ENCODE measurements at regions not wholly inside any gene's neighbourhood (a gene's known extent, or its start where the extent isn't known, plus 50 kb on each side); places are given as distances from the start of the nearest gene placed in this dataset.

DNA sequence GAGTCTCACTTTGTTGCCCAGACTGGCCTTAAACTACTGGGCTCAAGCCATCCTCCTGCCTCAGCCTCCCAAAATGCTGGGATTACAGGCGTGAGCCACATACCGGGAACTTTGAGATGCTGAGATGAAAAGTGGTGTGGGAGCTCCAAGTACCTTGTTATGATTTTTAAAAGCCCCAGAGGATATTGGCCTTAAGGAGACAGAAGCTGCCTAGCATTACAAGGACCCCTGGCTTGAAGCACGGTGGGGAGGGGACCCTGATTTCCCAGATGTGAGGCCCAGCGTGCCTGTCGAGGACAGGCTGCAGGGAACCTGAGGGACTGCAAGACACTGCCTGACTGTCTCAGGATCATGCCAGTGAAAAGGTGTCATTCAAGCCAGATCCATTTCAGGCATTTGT lies 75.3 kb upstream of the TIAM2 start:
- Histone ChIP-seq H3K36me3 (ENCODE audit: control insufficient read depth, insufficient read depth, low read length) (no peaks in the 10 kb centered on the region), H3K9me3 (ENCODE audit: control insufficient read depth, insufficient read depth, low read length) (no peaks in the 10 kb centered on the region), H3K4me3 (ENCODE audit: low read length) (no peak overlapping the region), H3K4me1 (ENCODE audit: control insufficient read depth, insufficient read depth, low read length) (no peaks in the 10 kb centered on the region), H3K27ac (ENCODE audit: low read length) (no peak overlapping the region), H3K27me3 (ENCODE audit: control insufficient read depth, insufficient read depth, low read length) (no peaks in the 10 kb centered on the region)
- H3K36me3 Mint-ChIP-seq = no peaks in the 10 kb centered on the region
- H3K27me3 Mint-ChIP-seq (ENCODE audit: low read depth in 2 of 2) = no peaks in the 10 kb centered on the region
- H3K4me3 Mint-ChIP-seq = no peak overlapping the region
- H3K4me1 Mint-ChIP-seq = peaks cover 0 to 20% of the 10 kb centered on the region in 2 donors
- WGBS (ENCODE audit: insufficient coverage) = 97% methylated on average over 5 of the region's 5 CpGs
- H3K9me3 Mint-ChIP-seq = no peaks in the 10 kb centered on the region
- intact Hi-C loops (cut with micrococcal nuclease) = no loop called here
- TF ChIP-seq, protein P1, sequence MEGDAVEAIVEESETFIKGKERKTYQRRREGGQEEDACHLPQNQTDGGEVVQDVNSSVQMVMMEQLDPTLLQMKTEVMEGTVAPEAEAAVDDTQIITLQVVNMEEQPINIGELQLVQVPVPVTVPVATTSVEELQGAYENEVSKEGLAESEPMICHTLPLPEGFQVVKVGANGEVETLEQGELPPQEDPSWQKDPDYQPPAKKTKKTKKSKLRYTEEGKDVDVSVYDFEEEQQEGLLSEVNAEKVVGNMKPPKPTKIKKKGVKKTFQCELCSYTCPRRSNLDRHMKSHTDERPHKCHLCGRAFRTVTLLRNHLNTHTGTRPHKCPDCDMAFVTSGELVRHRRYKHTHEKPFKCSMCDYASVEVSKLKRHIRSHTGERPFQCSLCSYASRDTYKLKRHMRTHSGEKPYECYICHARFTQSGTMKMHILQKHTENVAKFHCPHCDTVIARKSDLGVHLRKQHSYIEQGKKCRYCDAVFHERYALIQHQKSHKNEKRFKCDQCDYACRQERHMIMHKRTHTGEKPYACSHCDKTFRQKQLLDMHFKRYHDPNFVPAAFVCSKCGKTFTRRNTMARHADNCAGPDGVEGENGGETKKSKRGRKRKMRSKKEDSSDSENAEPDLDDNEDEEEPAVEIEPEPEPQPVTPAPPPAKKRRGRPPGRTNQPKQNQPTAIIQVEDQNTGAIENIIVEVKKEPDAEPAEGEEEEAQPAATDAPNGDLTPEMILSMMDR (IDR thresholded peaks at IDR 0.05) = no peak
- H3K27ac Mint-ChIP-seq = no peak overlapping the region
- DNase-seq = no peak
- ATAC-seq = no peak

DNA sequence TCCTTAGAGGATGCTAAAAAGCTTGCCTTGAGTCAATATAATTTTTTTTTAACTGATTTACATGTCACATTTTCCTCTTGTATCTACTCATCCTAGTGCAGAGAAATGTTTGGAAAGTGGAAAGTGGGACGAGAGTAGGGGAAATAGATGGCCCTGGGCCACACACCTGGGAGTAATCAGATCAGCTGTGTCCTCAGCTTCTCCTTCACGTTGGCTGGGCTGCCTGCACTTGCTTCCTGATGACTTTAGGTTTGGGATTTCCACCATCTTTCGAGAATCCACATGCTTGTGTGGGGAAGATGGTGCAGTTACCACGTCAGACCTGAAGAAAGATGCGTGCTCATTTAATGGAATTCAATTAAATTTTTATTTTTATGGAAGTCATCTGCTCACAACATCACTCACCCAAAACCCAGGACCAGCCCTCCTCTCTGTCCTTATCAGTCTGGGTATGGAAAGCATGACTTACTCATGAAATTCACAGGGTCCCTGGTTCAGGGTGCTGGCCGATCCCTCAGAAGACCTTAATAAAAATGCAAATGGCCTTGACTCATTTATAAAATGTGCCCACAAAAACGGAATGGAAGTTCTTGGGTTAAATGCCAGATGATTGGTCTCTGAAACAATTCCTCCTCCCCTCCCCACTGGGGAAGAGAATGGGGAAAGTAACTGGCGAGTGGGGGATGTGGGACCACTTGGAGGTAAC lies 74.5 kb upstream of the TIAM2 start:
- 90% methylated on average over 5 of the region's 8 CpGs for WGBS (ENCODE audit: insufficient coverage)
- Histone ChIP-seq H3K4me1 (ENCODE audit: control insufficient read depth, insufficient read depth, low read length) (no peaks in the 10 kb centered on the region), H3K36me3 (ENCODE audit: control insufficient read depth, insufficient read depth, low read length) (no peaks in the 10 kb centered on the region), H3K9me3 (ENCODE audit: control insufficient read depth, insufficient read depth, low read length) (no peaks in the 10 kb centered on the region), H3K27ac (ENCODE audit: low read length) (no peak overlapping the region), H3K27me3 (ENCODE audit: control insufficient read depth, insufficient read depth, low read length) (no peaks in the 10 kb centered on the region), H3K4me3 (ENCODE audit: low read length) (no peak overlapping the region)
- H3K27me3 Mint-ChIP-seq (ENCODE audit: low read depth in 2 of 2) = no peaks in the 10 kb centered on the region
- no peaks in the 10 kb centered on the region for H3K9me3 Mint-ChIP-seq
- ATAC-seq (no peak), DNase-seq (no peak)
- no peak overlapping the region for H3K27ac Mint-ChIP-seq
- H3K4me3 Mint-ChIP-seq = no peak overlapping the region
- peaks cover 0 to 21% of the 10 kb centered on the region in 2 donors for H3K4me1 Mint-ChIP-seq
- TF ChIP-seq, protein P1 (IDR thresholded peaks at IDR 0.05) = no peak
- no peaks in the 10 kb centered on the region for H3K36me3 Mint-ChIP-seq
- intact Hi-C loops (cut with micrococcal nuclease) = no loop called here

DNA sequence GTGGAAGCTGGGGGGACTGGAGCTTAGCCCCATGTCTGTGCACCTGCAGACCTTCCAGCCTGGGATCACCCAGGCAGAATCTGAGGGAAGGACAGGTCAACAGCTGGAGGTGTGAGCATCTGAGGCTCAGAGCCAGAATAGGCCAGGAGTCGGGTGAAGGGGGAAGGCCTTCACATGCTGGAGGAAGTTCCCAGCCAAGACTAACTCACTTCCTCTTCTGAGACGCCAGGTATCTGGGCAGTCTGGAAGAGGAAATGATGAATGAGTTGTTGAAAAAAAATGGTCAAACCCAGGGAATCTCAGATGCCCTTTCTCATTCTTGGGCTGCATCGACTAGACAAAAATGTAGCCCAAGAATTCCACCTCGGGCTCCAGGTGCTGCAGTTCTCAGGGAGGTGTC lies 73.6 kb upstream of the TIAM2 start:
- Mint-ChIP-seq H3K4me1 (peaks cover 0 to 22% of the 10 kb centered on the region in 2 donors), H3K36me3 (no peaks in the 10 kb centered on the region), H3K27me3 (ENCODE audit: low read depth in 2 of 2) (no peaks in the 10 kb centered on the region), H3K27ac (no peak overlapping the region), H3K4me3 (no peak overlapping the region), H3K9me3 (no peaks in the 10 kb centered on the region)
- Histone ChIP-seq H3K27me3 (ENCODE audit: control insufficient read depth, insufficient read depth, low read length) (no peaks in the 10 kb centered on the region), H3K4me1 (ENCODE audit: control insufficient read depth, insufficient read depth, low read length) (no peaks in the 10 kb centered on the region), H3K4me3 (ENCODE audit: low read length) (no peak overlapping the region), H3K36me3 (ENCODE audit: control insufficient read depth, insufficient read depth, low read length) (no peaks in the 10 kb centered on the region), H3K27ac (ENCODE audit: low read length) (no peak overlapping the region), H3K9me3 (ENCODE audit: control insufficient read depth, insufficient read depth, low read length) (no peaks in the 10 kb centered on the region)
- no peak for ATAC-seq
- intact Hi-C loops (cut with micrococcal nuclease) = no loop called here
- TF ChIP-seq, protein P1 (IDR thresholded peaks at IDR 0.05) = no peak
- 55% methylated on average over 3 of the region's 4 CpGs for WGBS (ENCODE audit: insufficient coverage)
- DNase-seq = no peak
